ENCODE measurements at regions not wholly inside any gene's neighbourhood (a gene's known extent, or its start where the extent isn't known, plus 50 kb on each side); places are given as distances from the start of the nearest gene placed in this dataset.

DNA sequence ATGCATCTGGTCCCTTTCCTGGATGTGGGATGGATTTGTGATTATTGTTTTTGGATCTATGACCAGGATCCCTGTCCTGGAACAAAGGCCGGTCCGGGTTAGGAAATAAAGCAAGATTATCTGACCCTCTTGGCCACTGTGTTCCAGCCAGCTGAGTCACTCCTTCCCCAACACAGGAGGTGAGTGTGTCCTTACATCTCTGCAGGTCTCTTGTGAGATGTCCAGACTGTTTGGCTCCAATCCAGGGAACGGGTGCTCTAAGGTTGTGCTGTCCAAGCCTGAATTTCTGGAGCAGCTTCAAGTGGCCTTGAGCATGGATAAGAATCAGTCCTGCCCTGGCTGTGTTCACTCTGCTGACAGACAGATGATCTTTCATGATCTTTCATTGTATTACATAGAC lies 136.5 kb upstream of the CCL2 start:
- TF ChIP-seq TCF4 (CRISPR knock-in tag; IDR thresholded peaks at IDR 0.05; ENCODE audit: borderline replicate concordance): no peak
- TF ChIP-seq, protein P1, sequence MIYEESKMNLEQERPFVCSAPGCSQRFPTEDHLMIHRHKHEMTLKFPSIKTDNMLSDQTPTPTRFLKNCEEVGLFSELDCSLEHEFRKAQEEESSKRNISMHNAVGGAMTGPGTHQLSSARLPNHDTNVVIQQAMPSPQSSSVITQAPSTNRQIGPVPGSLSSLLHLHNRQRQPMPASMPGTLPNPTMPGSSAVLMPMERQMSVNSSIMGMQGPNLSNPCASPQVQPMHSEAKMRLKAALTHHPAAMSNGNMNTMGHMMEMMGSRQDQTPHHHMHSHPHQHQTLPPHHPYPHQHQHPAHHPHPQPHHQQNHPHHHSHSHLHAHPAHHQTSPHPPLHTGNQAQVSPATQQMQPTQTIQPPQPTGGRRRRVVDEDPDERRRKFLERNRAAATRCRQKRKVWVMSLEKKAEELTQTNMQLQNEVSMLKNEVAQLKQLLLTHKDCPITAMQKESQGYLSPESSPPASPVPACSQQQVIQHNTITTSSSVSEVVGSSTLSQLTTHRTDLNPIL (CRISPR knock-in tag; IDR thresholded peaks at IDR 0.05; ENCODE audit: low read depth): no peak
- TF ChIP-seq TOX (CRISPR knock-in tag; IDR thresholded peaks at IDR 0.05; ENCODE audit: borderline replicate concordance): no peak
- no peak for TF ChIP-seq RARB (CRISPR knock-in tag; IDR thresholded peaks at IDR 0.05)
- TF ChIP-seq ZFP3 (CRISPR knock-in tag; IDR thresholded peaks at IDR 0.05): no peak
- no peak for TF ChIP-seq ZFP30 (CRISPR knock-in tag; IDR thresholded peaks at IDR 0.05)
- no peak for TF ChIP-seq ZNF70 (CRISPR knock-in tag; IDR thresholded peaks at IDR 0.05)
- no peak for TF ChIP-seq BACH2 (CRISPR knock-in tag; IDR thresholded peaks at IDR 0.05; ENCODE audit: borderline replicate concordance)
